ENCODE measurements at regions not wholly inside any gene's neighbourhood (a gene's known extent, or its start where the extent isn't known, plus 50 kb on each side); places are given as distances from the start of the nearest gene placed in this dataset.
A peak's percentile ranks its signal among the peaks of the same experiment; 100 is the strongest.

DNA sequence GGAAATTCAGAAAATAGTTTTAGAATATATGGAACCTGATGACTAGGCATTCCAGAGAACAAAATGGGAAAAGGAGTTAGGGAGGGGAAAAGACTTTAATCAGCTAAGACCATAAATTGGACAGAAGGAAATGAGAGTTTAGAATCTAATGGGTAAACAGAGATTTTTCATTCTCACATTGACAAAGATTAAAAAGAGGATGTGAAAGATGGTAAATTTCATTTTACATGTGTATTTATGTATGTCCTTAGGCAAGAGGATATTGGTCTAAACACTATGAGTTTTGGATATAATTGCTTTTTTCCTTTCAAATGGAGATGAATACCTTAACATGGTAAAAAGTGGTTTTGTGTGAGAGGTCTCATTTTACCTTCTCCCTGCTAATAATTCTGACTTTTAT, 1021.9 kb downstream of the NSUN3 start:
- H3K23ac ChIP-seq (ENCODE audit: low read depth, low read length, poor library complexity) = no peak overlapping the region
- H3K4ac ChIP-seq (ENCODE audit: low read length) = no peak overlapping the region
- no peaks in the 10 kb centered on the region for H3K36me3 ChIP-seq (replicated peaks in 1 of 2; ENCODE audit: control insufficient read depth in 2 of 2, insufficient read depth in 2 of 2, low read length in 2 of 2)
- H2BK15ac ChIP-seq (ENCODE audit: low read length) = no peak overlapping the region
- no peak overlapping the region for H2BK5ac ChIP-seq (ENCODE audit: low read length)
- no peak overlapping the region for H3K4me2 ChIP-seq (ENCODE audit: insufficient read depth, low read length, poor library complexity, severe bottlenecking)
- H3K27me3 ChIP-seq (ENCODE audit: control insufficient read depth in 3 of 3, insufficient read depth in 3 of 3, low read depth in 1 of 3, low read length in 3 of 3) = no peaks in the 10 kb centered on the region
- H3K14ac ChIP-seq (ENCODE audit: low read length) = no peak overlapping the region
- H3K4me1 ChIP-seq (ENCODE audit: control insufficient read depth in 2 of 2, insufficient read depth in 1 of 2, low read depth in 1 of 2, low read length in 2 of 2) = no peaks in the 10 kb centered on the region
- DNase-seq (ENCODE audit: low spot score) = no peak
- H3K9me3 ChIP-seq (replicated peaks in 1 of 2; ENCODE audit: control insufficient read depth in 2 of 2, insufficient read depth in 1 of 2, low read depth in 1 of 2, low read length in 2 of 2) = no peaks in the 10 kb centered on the region
- no peak overlapping the region for H2BK12ac ChIP-seq (ENCODE audit: low read length)
- no peak overlapping the region for H3K9ac ChIP-seq (ENCODE audit: low read depth, low read length, poor library complexity)
- H2AK5ac ChIP-seq (ENCODE audit: low read depth, low read length) = no peak overlapping the region
- H3K27ac ChIP-seq (replicated peaks; ENCODE audit: low read length) = no peak overlapping the region
- no peak overlapping the region for H2BK120ac ChIP-seq (ENCODE audit: low read depth, low read length)
- no peak overlapping the region for H3K4me3 ChIP-seq (ENCODE audit: low read length in 2 of 2)
- no peak overlapping the region for H4K8ac ChIP-seq (ENCODE audit: low read depth, low read length)
- H3K79me1 ChIP-seq (ENCODE audit: low read depth, low read length) = no peaks in the 10 kb centered on the region
- H2AFZ ChIP-seq (ENCODE audit: low read length) = no peak overlapping the region
- H3K18ac ChIP-seq (ENCODE audit: low read length) = no peak overlapping the region
- H4K91ac ChIP-seq (ENCODE audit: low read depth, low read length, poor library complexity) = no peak overlapping the region

DNA sequence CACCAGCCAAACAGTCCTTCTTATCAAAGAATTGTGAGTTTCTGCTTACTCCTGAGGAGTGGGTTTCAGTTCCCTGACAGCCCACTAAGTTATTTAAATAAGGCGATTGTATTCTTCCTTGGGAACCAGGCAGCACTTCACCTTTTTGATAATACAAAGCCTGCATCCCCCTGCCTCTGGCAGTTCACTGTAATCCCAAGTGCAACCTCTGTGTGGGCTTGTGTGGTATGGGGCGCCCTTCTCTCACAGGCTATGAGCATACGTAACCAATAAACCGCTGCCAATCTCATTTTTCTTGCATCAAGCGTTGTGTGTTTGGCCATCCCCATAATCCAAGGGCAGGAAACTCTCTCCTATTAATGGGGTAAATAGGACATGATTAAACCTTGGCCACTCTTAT, 1025.6 kb downstream of the NSUN3 start:
- no peak overlapping the region for H3K23ac ChIP-seq (ENCODE audit: low read depth, low read length, poor library complexity)
- H3K4me3 ChIP-seq (ENCODE audit: low read length in 2 of 2) = no peak overlapping the region
- H2AFZ ChIP-seq (ENCODE audit: low read length) = no peak overlapping the region
- no peak overlapping the region for H3K4ac ChIP-seq (ENCODE audit: low read length)
- H4K91ac ChIP-seq (ENCODE audit: low read depth, low read length, poor library complexity) = no peak overlapping the region
- no peaks in the 10 kb centered on the region for H3K79me1 ChIP-seq (ENCODE audit: low read depth, low read length)
- H3K27me3 ChIP-seq (ENCODE audit: control insufficient read depth in 3 of 3, insufficient read depth in 3 of 3, low read depth in 1 of 3, low read length in 3 of 3) = no peaks in the 10 kb centered on the region
- H3K36me3 ChIP-seq (replicated peaks in 1 of 2; ENCODE audit: control insufficient read depth in 2 of 2, insufficient read depth in 2 of 2, low read length in 2 of 2) = no peaks in the 10 kb centered on the region
- H3K14ac ChIP-seq (ENCODE audit: low read length) = no peak overlapping the region
- WGBS, 2 donors (ENCODE audit: extremely low coverage in 2 of 2, insufficient read length in 2 of 2, insufficient replicate concordance in 1 of 2) = no CpG with 5 or more reads among the region's 5 CpGs
- H2AK5ac ChIP-seq (ENCODE audit: low read depth, low read length) = no peak overlapping the region
- H2BK12ac ChIP-seq (ENCODE audit: low read length) = no peak overlapping the region
- H3K27ac ChIP-seq (replicated peaks; ENCODE audit: low read length) = no peak overlapping the region
- H2BK15ac ChIP-seq (ENCODE audit: low read length) = no peak overlapping the region
- H3K9ac ChIP-seq (ENCODE audit: low read depth, low read length, poor library complexity) = no peak overlapping the region
- H3K4me1 ChIP-seq (ENCODE audit: control insufficient read depth in 2 of 2, insufficient read depth in 1 of 2, low read depth in 1 of 2, low read length in 2 of 2) = no peaks in the 10 kb centered on the region
- no peaks in the 10 kb centered on the region for H3K9me3 ChIP-seq (replicated peaks in 1 of 2; ENCODE audit: control insufficient read depth in 2 of 2, insufficient read depth in 1 of 2, low read depth in 1 of 2, low read length in 2 of 2)
- H2BK5ac ChIP-seq (ENCODE audit: low read length) = no peak overlapping the region
- H2BK120ac ChIP-seq (ENCODE audit: low read depth, low read length) = no peak overlapping the region
- no peak overlapping the region for H3K4me2 ChIP-seq (ENCODE audit: insufficient read depth, low read length, poor library complexity, severe bottlenecking)
- no peak overlapping the region for H4K8ac ChIP-seq (ENCODE audit: low read depth, low read length)
- DNase-seq (ENCODE audit: low spot score) = no peak
- H3K18ac ChIP-seq (ENCODE audit: low read length) = no peak overlapping the region

DNA sequence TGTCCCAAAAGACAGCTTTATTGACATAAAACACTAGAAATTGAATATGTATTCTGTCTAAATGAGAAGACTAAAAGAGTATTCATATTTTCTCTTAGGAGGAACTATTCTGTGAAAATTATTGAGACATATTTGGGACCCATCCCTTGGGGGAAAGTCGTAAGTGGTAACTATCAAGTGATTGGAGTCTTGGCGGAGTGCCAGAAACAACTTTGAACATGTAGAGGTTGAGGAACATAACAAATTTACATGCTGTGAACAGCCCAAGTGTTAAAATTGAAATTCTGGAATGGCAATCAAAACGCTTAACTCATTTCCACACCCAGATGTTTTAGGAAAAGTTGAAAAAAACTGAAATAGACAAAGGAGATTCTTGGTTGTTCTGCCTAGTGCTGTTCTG, 1034.6 kb downstream of the NSUN3 start:
- H4K91ac ChIP-seq (ENCODE audit: low read depth, low read length, poor library complexity) = no peak overlapping the region
- no peaks in the 10 kb centered on the region for H3K79me1 ChIP-seq (ENCODE audit: low read depth, low read length)
- no peak overlapping the region for H2BK15ac ChIP-seq (ENCODE audit: low read length)
- no peaks in the 10 kb centered on the region for H3K4me1 ChIP-seq (ENCODE audit: control insufficient read depth in 2 of 2, insufficient read depth in 1 of 2, low read depth in 1 of 2, low read length in 2 of 2)
- H3K18ac ChIP-seq (ENCODE audit: low read length) = no peak overlapping the region
- H4K8ac ChIP-seq (ENCODE audit: low read depth, low read length) = no peak overlapping the region
- H2AFZ ChIP-seq (ENCODE audit: low read length) = no peak overlapping the region
- H3K4ac ChIP-seq (ENCODE audit: low read length) = no peak overlapping the region
- no peaks in the 10 kb centered on the region for H3K9me3 ChIP-seq (replicated peaks in 1 of 2; ENCODE audit: control insufficient read depth in 2 of 2, insufficient read depth in 1 of 2, low read depth in 1 of 2, low read length in 2 of 2)
- H3K27ac ChIP-seq (replicated peaks; ENCODE audit: low read length) = no peak overlapping the region
- H2BK120ac ChIP-seq (ENCODE audit: low read depth, low read length) = no peak overlapping the region
- no peak overlapping the region for H3K4me2 ChIP-seq (ENCODE audit: insufficient read depth, low read length, poor library complexity, severe bottlenecking)
- no peak for DNase-seq (ENCODE audit: low spot score)
- H3K23ac ChIP-seq (ENCODE audit: low read depth, low read length, poor library complexity) = no peak overlapping the region
- H3K9ac ChIP-seq (ENCODE audit: low read depth, low read length, poor library complexity) = no peak overlapping the region
- no peaks in the 10 kb centered on the region for H3K36me3 ChIP-seq (replicated peaks in 1 of 2; ENCODE audit: control insufficient read depth in 2 of 2, insufficient read depth in 2 of 2, low read length in 2 of 2)
- WGBS, 2 donors (ENCODE audit: extremely low coverage in 2 of 2, insufficient read length in 2 of 2, insufficient replicate concordance in 1 of 2) = no CpG with 5 or more reads among the region's 3 CpGs
- H3K27me3 ChIP-seq (ENCODE audit: control insufficient read depth in 3 of 3, insufficient read depth in 3 of 3, low read depth in 1 of 3, low read length in 3 of 3) = no peaks in the 10 kb centered on the region
- no peak overlapping the region for H2BK12ac ChIP-seq (ENCODE audit: low read length)
- no peak overlapping the region for H3K14ac ChIP-seq (ENCODE audit: low read length)
- H2BK5ac ChIP-seq (ENCODE audit: low read length) = no peak overlapping the region
- H2AK5ac ChIP-seq (ENCODE audit: low read depth, low read length) = no peak overlapping the region
- no peak overlapping the region for H3K4me3 ChIP-seq (ENCODE audit: low read length in 2 of 2)

DNA sequence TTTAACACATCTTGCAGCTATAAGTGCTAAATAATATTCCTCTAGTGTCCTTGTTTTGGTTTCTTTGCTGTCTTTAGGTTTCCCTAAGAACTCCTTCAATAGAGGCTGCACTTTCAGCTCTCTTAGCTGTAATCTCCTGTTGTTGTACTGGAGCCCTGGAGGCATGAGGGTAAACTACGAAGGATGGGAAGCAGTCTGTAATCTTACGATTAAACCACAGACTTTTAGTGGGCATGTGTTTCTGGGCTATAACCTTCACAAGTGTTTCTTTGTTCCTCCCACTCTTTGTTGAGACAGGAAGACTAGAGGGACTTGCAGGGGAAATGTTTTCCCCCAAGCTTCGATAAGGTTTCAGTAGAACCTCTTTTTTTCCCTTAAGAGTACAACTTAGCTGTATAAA, 1058.1 kb downstream of the NSUN3 start:
- DNase-seq (ENCODE audit: low spot score) = no peak

More for the DNA sequence above, 1058.1 kb downstream of the NSUN3 start:
- H2BK120ac ChIP-seq (ENCODE audit: low read depth, low read length) = no peak overlapping the region
- H3K9me3 ChIP-seq (replicated peaks in 1 of 2; ENCODE audit: control insufficient read depth in 2 of 2, insufficient read depth in 1 of 2, low read depth in 1 of 2, low read length in 2 of 2) = peaks cover 0 to 2% of the 10 kb centered on the region in 2 donors
- H3K27ac ChIP-seq (replicated peaks; ENCODE audit: low read length) = peak overlapping the region; percentile 10
- no peak overlapping the region for H4K8ac ChIP-seq (ENCODE audit: low read depth, low read length)
- no peaks in the 10 kb centered on the region for H3K27me3 ChIP-seq (ENCODE audit: control insufficient read depth in 3 of 3, insufficient read depth in 3 of 3, low read depth in 1 of 3, low read length in 3 of 3)
- no peak overlapping the region for H3K4me2 ChIP-seq (ENCODE audit: insufficient read depth, low read length, poor library complexity, severe bottlenecking)
- H3K36me3 ChIP-seq (replicated peaks in 1 of 2; ENCODE audit: control insufficient read depth in 2 of 2, insufficient read depth in 2 of 2, low read length in 2 of 2) = no peaks in the 10 kb centered on the region
- no peak overlapping the region for H3K18ac ChIP-seq (ENCODE audit: low read length)
- peak overlapping the region; percentile 78 for H2AFZ ChIP-seq (ENCODE audit: low read length)
- peaks cover 2 to 7% of the 10 kb centered on the region in 2 donors for H3K4me1 ChIP-seq (ENCODE audit: control insufficient read depth in 2 of 2, insufficient read depth in 1 of 2, low read depth in 1 of 2, low read length in 2 of 2)
- no peak overlapping the region for H4K91ac ChIP-seq (ENCODE audit: low read depth, low read length, poor library complexity)
- no peak overlapping the region for H3K14ac ChIP-seq (ENCODE audit: low read length)
- H2BK15ac ChIP-seq (ENCODE audit: low read length) = no peak overlapping the region
- no peak overlapping the region for H3K4ac ChIP-seq (ENCODE audit: low read length)
- WGBS, 2 donors (ENCODE audit: extremely low coverage in 2 of 2, insufficient read length in 2 of 2, insufficient replicate concordance in 1 of 2) = no CpG with 5 or more reads among the region's 3 CpGs
- H3K79me1 ChIP-seq (ENCODE audit: low read depth, low read length) = no peaks in the 10 kb centered on the region
- no peak overlapping the region for H2BK5ac ChIP-seq (ENCODE audit: low read length)
- no peak overlapping the region for H2BK12ac ChIP-seq (ENCODE audit: low read length)
- H3K4me3 ChIP-seq (ENCODE audit: low read length in 2 of 2) = no peak overlapping the region
- no peak overlapping the region for H3K23ac ChIP-seq (ENCODE audit: low read depth, low read length, poor library complexity)
- H3K9ac ChIP-seq (ENCODE audit: low read depth, low read length, poor library complexity) = no peak overlapping the region
- H2AK5ac ChIP-seq (ENCODE audit: low read depth, low read length) = no peak overlapping the region

Data from neuronal stem cell (in vitro differentiated cells).